ENCODE measurements at regions not wholly inside any gene's neighbourhood (a gene's known extent, or its start where the extent isn't known, plus 50 kb on each side); places are given as distances from the start of the nearest gene placed in this dataset.

DNA sequence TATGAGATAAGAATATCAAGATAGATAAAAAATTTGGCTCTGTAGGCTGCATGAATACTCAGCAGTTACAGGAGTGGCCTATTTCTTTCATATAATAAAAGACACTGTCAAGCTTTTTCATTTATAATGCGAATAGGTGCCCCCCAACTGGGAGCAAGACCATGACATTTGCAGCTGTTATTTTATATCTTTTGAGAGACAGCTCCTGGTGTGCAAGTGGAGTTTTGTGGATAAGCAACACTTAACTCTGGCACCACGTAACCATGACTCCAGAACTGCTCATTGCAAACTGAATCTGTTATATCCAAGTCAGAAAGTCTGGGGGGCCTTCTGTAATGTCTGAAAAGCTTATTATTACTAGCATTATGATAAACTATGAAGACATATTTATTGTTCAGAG lies 1372.4 kb downstream of the C4orf33 start:
- no peak overlapping the region for H2AFZ ChIP-seq
- no peaks in the 10 kb centered on the region for H3K9me3 ChIP-seq (ENCODE audit: low read depth)
- TF ChIP-seq, protein P1, sequence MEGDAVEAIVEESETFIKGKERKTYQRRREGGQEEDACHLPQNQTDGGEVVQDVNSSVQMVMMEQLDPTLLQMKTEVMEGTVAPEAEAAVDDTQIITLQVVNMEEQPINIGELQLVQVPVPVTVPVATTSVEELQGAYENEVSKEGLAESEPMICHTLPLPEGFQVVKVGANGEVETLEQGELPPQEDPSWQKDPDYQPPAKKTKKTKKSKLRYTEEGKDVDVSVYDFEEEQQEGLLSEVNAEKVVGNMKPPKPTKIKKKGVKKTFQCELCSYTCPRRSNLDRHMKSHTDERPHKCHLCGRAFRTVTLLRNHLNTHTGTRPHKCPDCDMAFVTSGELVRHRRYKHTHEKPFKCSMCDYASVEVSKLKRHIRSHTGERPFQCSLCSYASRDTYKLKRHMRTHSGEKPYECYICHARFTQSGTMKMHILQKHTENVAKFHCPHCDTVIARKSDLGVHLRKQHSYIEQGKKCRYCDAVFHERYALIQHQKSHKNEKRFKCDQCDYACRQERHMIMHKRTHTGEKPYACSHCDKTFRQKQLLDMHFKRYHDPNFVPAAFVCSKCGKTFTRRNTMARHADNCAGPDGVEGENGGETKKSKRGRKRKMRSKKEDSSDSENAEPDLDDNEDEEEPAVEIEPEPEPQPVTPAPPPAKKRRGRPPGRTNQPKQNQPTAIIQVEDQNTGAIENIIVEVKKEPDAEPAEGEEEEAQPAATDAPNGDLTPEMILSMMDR (IDR thresholded peaks at IDR 0.05; ENCODE audit: poor library complexity): no peak
- TF ChIP-seq EZH2phosphoT487 (IDR thresholded peaks at IDR 0.05; ENCODE audit: low read depth, severe bottlenecking, unreplicated experiment): no peak
- TF ChIP-seq EZH2 (IDR thresholded peaks at IDR 0.05; ENCODE audit: borderline replicate concordance): no peak
- 86% methylated on average over 2 of the region's 2 CpGs for WGBS (ENCODE audit: low lambda C conversion rate, missing lambda C conversion rate)
- no peaks in the 10 kb centered on the region for H3K9me2 ChIP-seq (replicated peaks; ENCODE audit: insufficient read depth)
- no peak overlapping the region for H3K4me2 ChIP-seq
- H3K36me3 ChIP-seq (replicated peaks; ENCODE audit: insufficient read depth, low read depth): no peaks in the 10 kb centered on the region
- no peak for DNase-seq (ENCODE audit: low spot score)
- no peak overlapping the region for H3K4me3 ChIP-seq
- H3K4me1 ChIP-seq (ENCODE audit: insufficient read depth): no peaks in the 10 kb centered on the region
- H3K27ac ChIP-seq: no peak overlapping the region
- no peaks in the 10 kb centered on the region for H3K79me2 ChIP-seq
- H4K20me1 ChIP-seq (ENCODE audit: insufficient read depth, poor library complexity, severe bottlenecking): no peaks in the 10 kb centered on the region
- H3K27me3 ChIP-seq: no peaks in the 10 kb centered on the region

DNA sequence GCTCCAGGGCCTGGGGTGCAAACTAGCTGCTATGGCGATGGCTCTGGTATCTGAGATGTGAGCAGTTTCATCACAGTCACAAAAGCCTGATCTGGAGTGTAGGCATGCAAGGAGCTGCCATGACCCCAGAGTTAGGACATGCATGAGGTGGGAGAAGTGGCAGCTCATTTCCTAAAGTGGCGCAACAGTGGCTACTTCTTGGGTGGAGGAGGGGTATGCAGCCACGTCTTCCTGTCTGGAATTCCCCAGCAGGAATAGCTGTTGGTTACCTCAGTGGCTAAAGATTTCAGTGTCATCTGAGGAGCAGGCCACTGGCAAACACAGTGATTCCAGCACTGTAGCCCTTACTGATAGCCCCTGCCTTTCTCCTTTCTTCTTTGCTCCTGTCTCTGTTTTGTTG lies 1382.5 kb downstream of the C4orf33 start:
- no peaks in the 10 kb centered on the region for H3K27me3 ChIP-seq
- H3K4me3 ChIP-seq: no peak overlapping the region
- no peaks in the 10 kb centered on the region for H3K79me2 ChIP-seq
- no peak for DNase-seq (ENCODE audit: low spot score)
- H3K4me2 ChIP-seq: no peak overlapping the region
- no peaks in the 10 kb centered on the region for H3K4me1 ChIP-seq (ENCODE audit: insufficient read depth)
- 87% methylated on average over 3 of the region's 3 CpGs for WGBS (ENCODE audit: low lambda C conversion rate, missing lambda C conversion rate)
- no peaks in the 10 kb centered on the region for H4K20me1 ChIP-seq (ENCODE audit: insufficient read depth, poor library complexity, severe bottlenecking)
- no peak overlapping the region for H3K27ac ChIP-seq
- no peaks in the 10 kb centered on the region for H3K36me3 ChIP-seq (replicated peaks; ENCODE audit: insufficient read depth, low read depth)
- TF ChIP-seq EZH2 (IDR thresholded peaks at IDR 0.05; ENCODE audit: borderline replicate concordance) (no peak), EZH2phosphoT487 (IDR thresholded peaks at IDR 0.05; ENCODE audit: low read depth, severe bottlenecking, unreplicated experiment) (no peak)
- no peaks in the 10 kb centered on the region for H3K9me3 ChIP-seq (ENCODE audit: low read depth)
- H3K9me2 ChIP-seq (replicated peaks; ENCODE audit: insufficient read depth): no peaks in the 10 kb centered on the region
- no peak overlapping the region for H2AFZ ChIP-seq

DNA sequence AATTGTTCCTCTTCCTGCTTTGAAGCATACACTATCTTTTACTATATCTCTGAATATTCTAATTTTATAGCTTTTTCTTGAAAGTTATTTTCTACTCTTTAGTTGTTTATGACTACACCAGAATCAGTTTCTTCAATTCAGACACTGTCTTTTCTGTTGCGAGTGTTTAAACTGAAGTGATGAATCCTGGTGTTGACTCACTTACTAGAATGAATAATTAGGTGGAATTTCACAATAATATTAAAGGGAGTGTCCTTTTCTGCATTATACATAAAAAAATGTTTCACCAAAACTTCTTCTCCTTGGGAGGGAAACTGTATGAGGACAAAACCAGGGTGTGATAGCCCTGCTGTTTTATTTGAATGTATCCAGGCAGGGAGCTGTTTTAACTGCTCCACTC lies 1383.1 kb downstream of the C4orf33 start:
- Histone ChIP-seq H3K9me2 (replicated peaks; ENCODE audit: insufficient read depth) (no peaks in the 10 kb centered on the region), H3K9me3 (ENCODE audit: low read depth) (no peaks in the 10 kb centered on the region), H3K27ac (no peak overlapping the region), H3K79me2 (no peaks in the 10 kb centered on the region), H3K4me1 (ENCODE audit: insufficient read depth) (no peaks in the 10 kb centered on the region), H2AFZ (no peak overlapping the region), H3K36me3 (replicated peaks; ENCODE audit: insufficient read depth, low read depth) (no peaks in the 10 kb centered on the region), H3K27me3 (no peaks in the 10 kb centered on the region), H3K4me3 (no peak overlapping the region), H3K4me2 (no peak overlapping the region), H4K20me1 (ENCODE audit: insufficient read depth, poor library complexity, severe bottlenecking) (no peaks in the 10 kb centered on the region)
- no peak for DNase-seq (ENCODE audit: low spot score)
- 85% methylated on average over 1 of the region's 1 CpG for WGBS (ENCODE audit: low lambda C conversion rate, missing lambda C conversion rate)
- TF ChIP-seq, protein P1 (IDR thresholded peaks at IDR 0.05; ENCODE audit: poor library complexity): no peak
- no peak for TF ChIP-seq EZH2phosphoT487 (IDR thresholded peaks at IDR 0.05; ENCODE audit: low read depth, severe bottlenecking, unreplicated experiment)
- no peak for TF ChIP-seq EZH2 (IDR thresholded peaks at IDR 0.05; ENCODE audit: borderline replicate concordance)

DNA sequence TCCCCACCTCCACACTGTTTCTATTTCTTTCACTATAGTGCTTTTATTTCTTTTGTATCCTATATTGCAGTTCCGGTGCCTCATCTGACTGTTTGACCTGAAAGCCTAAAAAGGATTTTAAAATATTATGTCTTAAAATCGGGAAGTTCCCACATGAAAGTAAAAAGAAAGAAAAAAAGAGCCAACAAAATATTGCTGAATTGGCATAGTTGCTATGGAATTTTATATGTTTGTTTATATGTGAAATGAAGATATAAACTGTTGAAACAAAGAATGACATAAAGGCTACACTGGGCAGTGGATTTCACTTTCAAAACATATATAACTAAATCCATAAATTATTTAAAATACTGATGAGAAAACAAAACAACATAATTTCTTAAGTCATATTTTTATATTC lies 1383.7 kb downstream of the C4orf33 start:
- Histone ChIP-seq H4K20me1 (ENCODE audit: insufficient read depth, poor library complexity, severe bottlenecking) (no peaks in the 10 kb centered on the region), H2AFZ (no peak overlapping the region), H3K4me2 (no peak overlapping the region), H3K9me3 (ENCODE audit: low read depth) (no peaks in the 10 kb centered on the region), H3K4me1 (ENCODE audit: insufficient read depth) (no peaks in the 10 kb centered on the region), H3K4me3 (no peak overlapping the region), H3K36me3 (replicated peaks; ENCODE audit: insufficient read depth, low read depth) (no peaks in the 10 kb centered on the region), H3K79me2 (no peaks in the 10 kb centered on the region), H3K27ac (no peak overlapping the region), H3K9me2 (replicated peaks; ENCODE audit: insufficient read depth) (no peaks in the 10 kb centered on the region), H3K27me3 (no peaks in the 10 kb centered on the region)
- WGBS (ENCODE audit: low lambda C conversion rate, missing lambda C conversion rate): 85% methylated on average over 2 of the region's 2 CpGs
- TF ChIP-seq EZH2 (IDR thresholded peaks at IDR 0.05; ENCODE audit: borderline replicate concordance) (no peak), EZH2phosphoT487 (IDR thresholded peaks at IDR 0.05; ENCODE audit: low read depth, severe bottlenecking, unreplicated experiment) (no peak)
- TF ChIP-seq, protein P1 (IDR thresholded peaks at IDR 0.05; ENCODE audit: poor library complexity): no peak
- DNase-seq (ENCODE audit: low spot score): no peak

Data from hepatocyte (in vitro differentiated cells).